GM21529 (cell line): ENCODE measurements at regions not wholly inside any gene's neighbourhood (a gene's known extent, or its start where the extent isn't known, plus 50 kb on each side); places are given as distances from the start of the nearest gene placed in this dataset.
"Not testable (repeated sequence)": the region's sequence is repeated elsewhere in the genome, so short reads cannot be mapped to it uniquely, and the experiment has no call there.

Source experiments
- ATAC-seq: cut with Tn5 transposase; IDR thresholded peaks from one replicate; pipeline ENCODE4 v1.9.1; 2021; ENCODE audit not compliant: unreplicated experiment

GRCh38 chr21:15645830-15646229 lies 84.0 kb upstream of the USP25 start:
- ATAC-seq: no peak

- no peak for ATAC-seq
Measured at GRCh38 chr21:15650735-15651134, 79.0 kb upstream of the USP25 start.

GRCh38 chr21:15651172-15651571 lies 78.6 kb upstream of the USP25 start:
- no peak for ATAC-seq

GRCh38 chr21:15653710-15654109 lies 76.1 kb upstream of the USP25 start:
- no peak for ATAC-seq

GRCh38 chr21:15654171-15654570 lies 75.6 kb upstream of the USP25 start:
- ATAC-seq: no peak

GRCh38 chr21:15659753-15660422 lies 69.9 kb upstream of the USP25 start:
- no peak for ATAC-seq

- no peak for ATAC-seq
Measured at GRCh38 chr21:15660423-15660804, 69.4 kb upstream of the USP25 start.

GRCh38 chr21:15667010-15667409 lies 62.8 kb upstream of the USP25 start:
- ATAC-seq: no peak

- no peak for ATAC-seq
Measured at GRCh38 chr21:15667819-15668218, 62.0 kb upstream of the USP25 start.

GRCh38 chr21:15669247-15669646 lies 60.5 kb upstream of the USP25 start:
- no peak for ATAC-seq

- ATAC-seq: no peak
Measured at GRCh38 chr21:15671188-15671587, 58.6 kb upstream of the USP25 start.

- not testable (repeated sequence) for ATAC-seq
Measured at GRCh38 chr21:15672578-15672977, 57.2 kb upstream of the USP25 start.

- ATAC-seq: no peak
Measured at GRCh38 chr21:15676935-15677334, 52.8 kb upstream of the USP25 start.

- no peak for ATAC-seq
Measured at GRCh38 chr21:15679630-15680029, 50.2 kb upstream of the USP25 start.
